ENCODE measurements at regions not wholly inside any gene's neighbourhood (a gene's known extent, or its start where the extent isn't known, plus 50 kb on each side); places are given as distances from the start of the nearest gene placed in this dataset.

- no peak for TF ChIP-seq CTCF (IDR thresholded peaks at IDR 0.05)
- DNase-seq (ENCODE audit: low spot score): no peak
- Histone ChIP-seq H3K36me3 (no peaks in the 10 kb centered on the region), H3K27ac (no peak overlapping the region), H3K27me3 (replicated peaks; ENCODE audit: insufficient read depth) (no peaks in the 10 kb centered on the region), H3K4me3 (no peak overlapping the region), H3K9me3 (no peaks in the 10 kb centered on the region), H3K4me1 (ENCODE audit: control insufficient read depth in 1 of 2, low read depth in 2 of 2) (no peaks in the 10 kb centered on the region)
- ATAC-seq (ENCODE audit: insufficient number of reproducible peaks, low FRiP score, low read depth): no peak
Observed at GRCh38 chr19:30317403-30317802, 54.8 kb upstream of the ZNF536 start.

GRCh38 chr19:30318261-30318660, 53.9 kb upstream of the ZNF536 start:
- DNase-seq (ENCODE audit: low spot score): no peak

GRCh38 chr19:30318936-30319335, 53.2 kb upstream of the ZNF536 start:
- no peak for DNase-seq (ENCODE audit: low spot score)
- no peaks in the 10 kb centered on the region for H3K36me3 ChIP-seq
- no peaks in the 10 kb centered on the region for H3K9me3 ChIP-seq
- ATAC-seq (ENCODE audit: insufficient number of reproducible peaks, low FRiP score, low read depth): no peak
- TF ChIP-seq CTCF (IDR thresholded peaks at IDR 0.05): no peak
- H3K4me3 ChIP-seq: no peak overlapping the region
- no peaks in the 10 kb centered on the region for H3K4me1 ChIP-seq (ENCODE audit: control insufficient read depth in 1 of 2, low read depth in 2 of 2)
- no peak overlapping the region for H3K27ac ChIP-seq
- H3K27me3 ChIP-seq (replicated peaks; ENCODE audit: insufficient read depth): no peaks in the 10 kb centered on the region

More at GRCh38 chr19:30318261-30318660, 53.9 kb upstream of the ZNF536 start:
- Histone ChIP-seq H3K27ac (no peak overlapping the region), H3K36me3 (no peaks in the 10 kb centered on the region), H3K9me3 (no peaks in the 10 kb centered on the region), H3K27me3 (replicated peaks; ENCODE audit: insufficient read depth) (no peaks in the 10 kb centered on the region), H3K4me3 (no peak overlapping the region), H3K4me1 (ENCODE audit: control insufficient read depth in 1 of 2, low read depth in 2 of 2) (no peaks in the 10 kb centered on the region)
- TF ChIP-seq CTCF (IDR thresholded peaks at IDR 0.05): no peak
- ATAC-seq (ENCODE audit: insufficient number of reproducible peaks, low FRiP score, low read depth): no peak

GRCh38 chr19:30319411-30319810, 52.8 kb upstream of the ZNF536 start:
- no peak for TF ChIP-seq CTCF (IDR thresholded peaks at IDR 0.05)
- no peak overlapping the region for H3K27ac ChIP-seq
- no peaks in the 10 kb centered on the region for H3K36me3 ChIP-seq
- DNase-seq (ENCODE audit: low spot score) (no peak), ATAC-seq (ENCODE audit: insufficient number of reproducible peaks, low FRiP score, low read depth) (no peak)
- H3K4me1 ChIP-seq (ENCODE audit: control insufficient read depth in 1 of 2, low read depth in 2 of 2): no peaks in the 10 kb centered on the region
- H3K9me3 ChIP-seq: no peaks in the 10 kb centered on the region
- no peaks in the 10 kb centered on the region for H3K27me3 ChIP-seq (replicated peaks; ENCODE audit: insufficient read depth)
- no peak overlapping the region for H3K4me3 ChIP-seq

GRCh38 chr19:30319876-30320275, 52.3 kb upstream of the ZNF536 start:
- no peaks in the 10 kb centered on the region for H3K36me3 ChIP-seq
- no peaks in the 10 kb centered on the region for H3K27me3 ChIP-seq (replicated peaks; ENCODE audit: insufficient read depth)
- TF ChIP-seq CTCF (IDR thresholded peaks at IDR 0.05): no peak
- DNase-seq (ENCODE audit: low spot score): no peak
- ATAC-seq (ENCODE audit: insufficient number of reproducible peaks, low FRiP score, low read depth): no peak
- H3K9me3 ChIP-seq: no peaks in the 10 kb centered on the region
- no peak overlapping the region for H3K27ac ChIP-seq
- H3K4me1 ChIP-seq (ENCODE audit: control insufficient read depth in 1 of 2, low read depth in 2 of 2): no peaks in the 10 kb centered on the region
- H3K4me3 ChIP-seq: no peak overlapping the region

Measured in thoracic aorta (tissue), 2 donors.